ENCODE measurements at regions not wholly inside any gene's neighbourhood (a gene's known extent, or its start where the extent isn't known, plus 50 kb on each side); places are given as distances from the start of the nearest gene placed in this dataset.

- TF ChIP-seq CTCF (IDR thresholded peaks at IDR 0.05 in 2 of 3, conservative IDR thresholded peaks at IDR 0.05 in 1 of 3; ENCODE audit: insufficient read depth in 2 of 3, low read depth in 1 of 3, low read length in 3 of 3) (no peak), ZBTB11 (CRISPR knock-in tag; IDR thresholded peaks at IDR 0.05) (no peak), GABPA (tag; conservative IDR thresholded peaks at IDR 0.05; ENCODE audit: low read depth) (no peak), E2F6 (IDR thresholded peaks at IDR 0.05; ENCODE audit: borderline replicate concordance in 1 of 2, extremely low read depth in 1 of 2, insufficient read depth in 1 of 2, insufficient read length in 1 of 2, low read depth in 1 of 2, low read length in 1 of 2, poor library complexity in 1 of 2, severe bottlenecking in 1 of 2) (no peak), EGR1 (conservative IDR thresholded peaks at IDR 0.05) (no peak), KDM1A (IDR thresholded peaks at IDR 0.05) (no peak), ZNF444 (CRISPR knock-in tag; IDR thresholded peaks at IDR 0.05) (no peak), CEBPB (tag; IDR thresholded peaks at IDR 0.05) (no peak), TRIM25 (IDR thresholded peaks at IDR 0.05; ENCODE audit: borderline replicate concordance) (no peak), TAF1 (IDR thresholded peaks at IDR 0.05; ENCODE audit: control insufficient read depth, extremely low read depth, insufficient read depth, low read length, severe bottlenecking) (no peak), SMAD1 (IDR thresholded peaks at IDR 0.05; ENCODE audit: low read depth, low read length, partially characterized antibody) (no peak), TAF15 (IDR thresholded peaks at IDR 0.05; ENCODE audit: low read depth, low read length) (no peak), DPF2 (IDR thresholded peaks at IDR 0.05) (no peak), ZFP30 (CRISPR knock-in tag; IDR thresholded peaks at IDR 0.05; ENCODE audit: borderline replicate concordance) (no peak)
Observed at GRCh38 chr2:187126247-187127005, 277.5 kb upstream of the ZSWIM2 start.

Measured in K562 (cell line).